K562 (cell line): ENCODE measurements at regions not wholly inside any gene's neighbourhood (a gene's known extent, or its start where the extent isn't known, plus 50 kb on each side); places are given as distances from the start of the nearest gene placed in this dataset.
"Not testable (repeated sequence)": the region's sequence is repeated elsewhere in the genome, so short reads cannot be mapped to it uniquely, and the experiment has no call there.

ENCODE experiments used
- ATAC-seq: fragments of 200-7000 bp; cut with Tn5 transposase; 3 replicates; pipeline ENCODE4 v1.9.1; 2020; ENCODE audit warnings: moderate library complexity
- BruUV-seq: library from RNA; stranded (reverse); fragments of 400-500 nt; replicated peaks from 2 replicates; lab custom pipeline; 2021; lab: Mats Ljungman, UMichigan
- CTCF ChIA-PET: fragments of 300-600 bp; formaldehyde crosslinking; extraction: SDS; loops from one replicate; lab custom pipeline; 2021; ENCODE audit warnings: low intra/inter-chr PET ratio; lab: Yijun Ruan, JAX
- POLR2A ChIA-PET: fragments of 300-600, 350-650 bp; sonication (Branson Sonifier 250); formaldehyde crosslinking; extraction: SDS; loops from one replicate; lab custom pipeline; 2021; ENCODE audit warnings: antibody characterized with exemption, inconsistent platforms; lab: Yijun Ruan, JAX
- DNase-seq, 4 experiments: peaks; one replicate each; pipeline versions ENCODE4 v3.0.0 to v3.0.0-alpha.2; 2011 to 2018; ENCODE audit warnings: low spot score in 3 of 4, mixed read lengths in 3 of 4; ENCODE audit errors: extremely low read depth in 1 of 4
- FAIRE-seq: peaks from 2 replicates; lab custom pipeline; 2011; peaks lifted over from hg19 to GRCh38; lab: Jason Lieb, UNC
- H2AFZ ChIP-seq: 2 replicates; pipeline ENCODE4 v1.6.0; 2011; ENCODE audit warnings: low read depth, low read length, control low read depth, inconsistent platforms
- H3K27ac ChIP-seq: fragments of 200-600 bp; 3 replicates; pipeline ENCODE4 v1.8.0; 2011; ENCODE audit warnings: low read depth, mild to moderate bottlenecking, control low read depth, inconsistent platforms, low read length, moderate library complexity, mixed read lengths; ENCODE audit errors: extremely low read depth
- H3K27me3 ChIP-seq, 2 experiments: fragments of 300-600 bp in 1 of 2; 2 replicates in 1 of 2; 3 replicates in 1 of 2; pipeline versions ENCODE4 v1.6.0 to v1.8.0; 2011; ENCODE audit warnings: inconsistent platforms in 2 of 2, low read length in 2 of 2, mild to moderate bottlenecking in 1 of 2, mixed read lengths in 1 of 2, moderate library complexity in 1 of 2; ENCODE audit not compliant: control insufficient read depth in 2 of 2, insufficient read depth in 2 of 2
- H3K36me3 ChIP-seq: fragments of 300-600 bp; 3 replicates; pipeline ENCODE4 v1.8.0; 2011; ENCODE audit warnings: mild to moderate bottlenecking, low read length, inconsistent platforms; ENCODE audit not compliant: control insufficient read depth, insufficient read depth
- H3K4me1 ChIP-seq, 2 experiments: fragments of 200-600 bp in 1 of 2; replicated peaks in 1 of 2; 2 replicates in 1 of 2; 3 replicates in 1 of 2; pipeline versions ENCODE4 v1.5.1 to v1.8.0; 2011; ENCODE audit warnings: inconsistent platforms in 2 of 2, low read length in 2 of 2, mild to moderate bottlenecking in 1 of 2, mixed read lengths in 1 of 2, moderate library complexity in 1 of 2; ENCODE audit not compliant: control insufficient read depth in 2 of 2, insufficient read depth in 2 of 2
- H3K4me2 ChIP-seq: 2 replicates; pipeline ENCODE4 v1.6.1; 2011; ENCODE audit warnings: low read length, control low read depth, inconsistent platforms, mixed read lengths; ENCODE audit not compliant: insufficient read depth
- H3K4me3 ChIP-seq: fragments of 200-600 bp; sonication (generic), shearing (Covaris generic); 2 replicates; pipeline ENCODE4 v1.5.1; 2016; ENCODE audit warnings: control low read depth, inconsistent platforms
- H3K79me2 ChIP-seq: fragments of 200-600 bp; 3 replicates; pipeline ENCODE4 v1.8.0; 2011; ENCODE audit warnings: low read length, inconsistent platforms; ENCODE audit not compliant: control insufficient read depth, insufficient read depth
- H3K9ac ChIP-seq, 2 experiments: 2 replicates each; pipeline versions ENCODE4 v1.6.0 to v1.6.1; 2011; ENCODE audit warnings: low read depth in 2 of 2, low read length in 2 of 2, control low read depth in 1 of 2, inconsistent platforms in 1 of 2, mild to moderate bottlenecking in 1 of 2, mixed read lengths in 1 of 2; ENCODE audit not compliant: insufficient read depth in 1 of 2
- H3K9me1 ChIP-seq: one replicate; pipeline ENCODE4 v1.6.0; 2011; ENCODE audit warnings: inconsistent platforms, mild to moderate bottlenecking, low read length, moderate library complexity; ENCODE audit not compliant: control insufficient read depth, insufficient read depth
- H3K9me3 ChIP-seq: replicated peaks from 2 replicates; pipeline ENCODE4 v1.5.1; 2011; ENCODE audit warnings: low read depth, low read length, inconsistent platforms; ENCODE audit not compliant: control insufficient read depth, insufficient read depth
- H4K20me1 ChIP-seq: replicated peaks from 2 replicates; pipeline ENCODE4 v1.6.1; 2011; ENCODE audit warnings: low read length, inconsistent platforms, mixed read lengths; ENCODE audit not compliant: control insufficient read depth, insufficient read depth
- WGBS: fragments of 100-300 bp; shearing (Covaris generic); methylation state at CpG from one replicate; pipeline ENCODE4 v1.1.6; 2016; ENCODE audit warnings: low coverage, mixed read lengths; ENCODE audit not compliant: insufficient coverage; ENCODE audit errors: missing lambda C conversion rate; 5-methylcytosine and 5-hydroxymethylcytosine counted together
- in situ Hi-C: fragments of 300-500 bp; cut with MboI; formaldehyde crosslinking; loops from 4 replicates; pipeline ENCODE4 v1.15.0; 2018; ENCODE audit warnings: inconsistent platforms, mixed read lengths
- intact Hi-C: fragments of 100-400 bp; cut with micrococcal nuclease; formaldehyde crosslinking; loops from 2 replicates; pipeline ENCODE4 v1.14.2; 2022

- H3K4me1 ChIP-seq, ATAC-seq, H4K20me1 ChIP-seq, in situ Hi-C loops, H3K27ac ChIP-seq, POLR2A ChIA-PET, H2AFZ ChIP-seq, H3K4me3 ChIP-seq, BruUV-seq, CTCF ChIA-PET, H3K36me3 ChIP-seq, H3K9me1 ChIP-seq, H3K9me3 ChIP-seq, intact Hi-C loops, DNase-seq, H3K4me2 ChIP-seq, H3K27me3 ChIP-seq, FAIRE-seq, H3K9ac ChIP-seq: not testable (repeated sequence)
- peaks cover 32% of the 10 kb centered on the region for H3K79me2 ChIP-seq
- no CpG with 5 or more reads among the region's 3 CpGs for WGBS
Measured at GRCh38 chr2:87505909-87506308, 242.0 kb upstream of the PLGLB2 start.

GRCh38 chr2:87507378-87508348, 240.2 kb upstream of the PLGLB2 start:
- H3K4me2 ChIP-seq, CTCF ChIA-PET, BruUV-seq, POLR2A ChIA-PET, H3K9me3 ChIP-seq, ATAC-seq, H2AFZ ChIP-seq, H3K4me1 ChIP-seq, FAIRE-seq, H3K36me3 ChIP-seq, H3K9me1 ChIP-seq, intact Hi-C loops, in situ Hi-C loops, DNase-seq, H4K20me1 ChIP-seq, H3K27ac ChIP-seq, H3K27me3 ChIP-seq, H3K9ac ChIP-seq, H3K4me3 ChIP-seq: not testable (repeated sequence)
- H3K79me2 ChIP-seq: peaks cover 33% of the 10 kb centered on the region
- WGBS: 75% methylated on average over 5 of the region's 13 CpGs

DNA sequence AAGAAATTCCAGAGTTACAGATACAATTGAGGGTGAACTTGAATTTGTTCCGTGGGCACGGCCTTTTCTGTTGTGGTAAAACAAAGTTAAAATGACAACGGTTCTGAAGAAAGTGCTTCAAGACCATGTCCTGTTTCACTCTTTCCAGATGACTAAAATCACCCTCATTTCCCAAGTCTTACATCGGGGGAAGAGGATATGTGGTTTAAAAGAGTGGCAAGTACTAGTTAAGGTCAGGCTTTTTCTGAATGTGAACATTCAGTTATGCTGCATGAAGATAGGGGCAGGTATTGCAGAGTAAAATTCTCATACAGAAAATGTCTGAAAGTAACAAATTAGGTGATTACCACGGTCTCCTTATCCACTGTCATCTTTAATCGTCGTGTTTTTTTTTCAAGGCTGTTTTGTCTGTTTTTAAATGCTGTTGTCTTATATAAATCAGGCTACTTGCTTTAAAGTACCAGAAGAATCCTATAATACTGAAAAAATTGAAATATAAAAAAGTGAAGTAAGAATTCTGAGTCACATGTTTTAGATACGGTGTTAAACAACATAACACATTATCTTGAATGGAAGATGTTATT, 236.6 kb upstream of the PLGLB2 start:
- intact Hi-C loops, in situ Hi-C loops: not testable (repeated sequence)
- peak; percentile 9 for ATAC-seq

More for the DNA sequence above, 236.6 kb upstream of the PLGLB2 start:
- H3K36me3 ChIP-seq, DNase-seq, H3K4me3 ChIP-seq, POLR2A ChIA-PET, H3K27ac ChIP-seq, H3K9me1 ChIP-seq, H2AFZ ChIP-seq, H4K20me1 ChIP-seq, H3K9me3 ChIP-seq, CTCF ChIA-PET, BruUV-seq, H3K9ac ChIP-seq, H3K4me2 ChIP-seq, H3K27me3 ChIP-seq, H3K4me1 ChIP-seq: not testable (repeated sequence)
- peak; percentile 66 for FAIRE-seq
- 4% methylated on average over 3 of the region's 8 CpGs for WGBS
- H3K79me2 ChIP-seq: peaks cover 35% of the 10 kb centered on the region
